ENCODE measurements at regions not wholly inside any gene's neighbourhood (a gene's known extent, or its start where the extent isn't known, plus 50 kb on each side); places are given as distances from the start of the nearest gene placed in this dataset.

- TF ChIP-seq CTCF (IDR thresholded peaks at IDR 0.05; ENCODE audit: control extremely low read depth in 1 of 3, insufficient read depth in 1 of 3, low read depth in 1 of 3, low read length in 3 of 3) (no peak), POLR2AphosphoS5 (IDR thresholded peaks at IDR 0.05; ENCODE audit: low read depth, low read length) (no peak)
These were observed 461.7 kb upstream of the PROK2 start (continued) for GRCh38 chr3:72246685-72247084.

Data from H1 (cell line).